Progenitor cell of endocrine pancreas (in vitro differentiated cells): ENCODE measurements at regions not wholly inside any gene's neighbourhood (a gene's known extent, or its start where the extent isn't known, plus 50 kb on each side); places are given as distances from the start of the nearest gene placed in this dataset.

Experiments
- DNase-seq: peaks from one replicate; pipeline ENCODE4 v3.0.0; 2021; ENCODE audit warnings: low spot score; ENCODE audit not compliant: unreplicated experiment
- H3K27ac Mint-ChIP-seq: 2 replicates; pipeline ENCODE4 v1.8.0; 2021; ENCODE audit warnings: mild to moderate bottlenecking, moderate library complexity, mixed read lengths
- H3K27me3 Mint-ChIP-seq: 2 replicates; pipeline ENCODE4 v1.8.0; 2021; ENCODE audit warnings: mixed read lengths
- H3K36me3 Mint-ChIP-seq: 2 replicates; pipeline ENCODE4 v1.8.0; 2022; ENCODE audit warnings: mixed read lengths; ENCODE audit not compliant: insufficient read depth
- H3K4me1 Mint-ChIP-seq: 2 replicates; pipeline ENCODE4 v1.8.0; 2021; ENCODE audit warnings: low read depth, mixed read lengths
- H3K4me3 Mint-ChIP-seq: 2 replicates; pipeline ENCODE4 v1.8.0; 2021; ENCODE audit warnings: low read depth, mild to moderate bottlenecking, moderate library complexity, mixed read lengths
- H3K9me3 Mint-ChIP-seq: 2 replicates; pipeline ENCODE4 v1.8.0; 2021; ENCODE audit warnings: low read depth, mixed read lengths
- CTCF ChIP-seq: fragments of 200-600 bp; sonication (generic); IDR thresholded peaks from one replicate; pipeline ENCODE4 v1.5.0; 2021; ENCODE audit warnings: antibody characterized with exemption, mild to moderate bottlenecking; ENCODE audit not compliant: unreplicated experiment

DNA sequence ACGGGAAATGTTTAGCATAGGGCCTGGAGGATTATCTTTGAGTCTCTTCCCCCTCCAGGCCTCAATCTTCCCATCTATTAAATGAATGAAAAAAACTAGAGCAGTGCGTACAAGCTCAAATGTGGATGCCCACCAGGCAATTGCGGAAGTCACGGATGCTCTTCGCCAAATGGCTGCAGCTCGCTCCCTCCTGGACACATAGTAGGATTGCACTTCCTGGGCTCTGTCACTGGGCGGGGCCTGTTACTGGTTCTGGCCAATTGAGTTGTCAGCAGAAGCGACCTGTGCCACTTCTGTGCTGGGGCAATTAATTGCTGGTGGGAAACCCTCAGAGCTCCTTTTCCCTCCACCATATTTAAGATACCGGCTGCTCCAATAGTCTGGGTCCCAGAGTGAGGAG, 168.2 kb upstream of the IRX6 start:
- Mint-ChIP-seq H3K9me3 (peaks cover 4% of the 10 kb centered on the region), H3K27ac (no peak overlapping the region), H3K4me3 (no peak overlapping the region), H3K27me3 (peaks cover 16% of the 10 kb centered on the region), H3K36me3 (no peaks in the 10 kb centered on the region), H3K4me1 (no peaks in the 10 kb centered on the region)
- no peak for TF ChIP-seq CTCF
- no peak for DNase-seq

GRCh38 chr16:55169780-55170179, 154.2 kb upstream of the IRX6 start:
- no peak overlapping the region for H3K4me3 Mint-ChIP-seq
- peaks cover 8% of the 10 kb centered on the region for H3K27me3 Mint-ChIP-seq
- H3K4me1 Mint-ChIP-seq = no peaks in the 10 kb centered on the region
- H3K27ac Mint-ChIP-seq = no peak overlapping the region
- no peaks in the 10 kb centered on the region for H3K9me3 Mint-ChIP-seq
- no peak for TF ChIP-seq CTCF
- no peak for DNase-seq
- H3K36me3 Mint-ChIP-seq = no peaks in the 10 kb centered on the region

DNA sequence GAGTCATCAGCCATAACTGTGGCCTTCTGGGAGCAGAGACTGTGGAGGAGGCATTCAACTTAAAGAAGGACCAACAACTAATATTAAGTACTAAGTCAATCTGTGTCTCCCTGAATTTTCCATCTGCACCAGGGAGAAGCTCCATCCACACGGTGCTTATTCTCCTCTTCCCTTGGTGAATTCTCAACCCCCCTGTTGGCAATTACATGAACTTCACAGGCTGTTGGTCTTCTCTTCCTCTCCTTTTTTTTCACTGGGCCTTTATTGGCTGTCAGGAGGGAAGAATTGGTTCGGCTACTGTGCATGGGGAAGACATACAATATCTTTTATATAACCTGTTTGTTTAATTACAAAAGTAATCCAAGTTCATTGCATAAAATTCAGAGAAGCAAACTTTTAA, 152.8 kb upstream of the IRX6 start:
- H3K4me3 Mint-ChIP-seq = no peak overlapping the region
- no peaks in the 10 kb centered on the region for H3K4me1 Mint-ChIP-seq
- H3K27ac Mint-ChIP-seq = no peak overlapping the region
- no peaks in the 10 kb centered on the region for H3K36me3 Mint-ChIP-seq
- peaks cover 3% of the 10 kb centered on the region for H3K27me3 Mint-ChIP-seq
- H3K9me3 Mint-ChIP-seq = no peaks in the 10 kb centered on the region
- TF ChIP-seq CTCF = no peak
- DNase-seq = no peak

- Mint-ChIP-seq H3K27ac (no peak overlapping the region), H3K9me3 (no peaks in the 10 kb centered on the region), H3K36me3 (no peaks in the 10 kb centered on the region), H3K27me3 (peaks cover 3% of the 10 kb centered on the region), H3K4me1 (no peaks in the 10 kb centered on the region), H3K4me3 (no peak overlapping the region)
- TF ChIP-seq CTCF = no peak
- DNase-seq = no peak
These were observed 148.6 kb upstream of the IRX6 start for GRCh38 chr16:55175389-55175788.

- Mint-ChIP-seq H3K9me3 (no peaks in the 10 kb centered on the region), H3K4me3 (no peak overlapping the region), H3K4me1 (no peaks in the 10 kb centered on the region), H3K36me3 (no peaks in the 10 kb centered on the region), H3K27ac (no peak overlapping the region), H3K27me3 (peaks cover 3% of the 10 kb centered on the region)
- no peak for TF ChIP-seq CTCF
- DNase-seq = no peak
These were observed 147.1 kb upstream of the IRX6 start for GRCh38 chr16:55176901-55177300.

- H3K9me3 Mint-ChIP-seq = no peaks in the 10 kb centered on the region
- H3K27me3 Mint-ChIP-seq = peaks cover 3% of the 10 kb centered on the region
- no peak for TF ChIP-seq CTCF
- H3K4me1 Mint-ChIP-seq = peaks cover 7% of the 10 kb centered on the region
- no peak overlapping the region for H3K4me3 Mint-ChIP-seq
- DNase-seq = no peak
- H3K27ac Mint-ChIP-seq = no peak overlapping the region
- H3K36me3 Mint-ChIP-seq = no peaks in the 10 kb centered on the region
These were observed 144.6 kb upstream of the IRX6 start for GRCh38 chr16:55179411-55179810.
